Ishikawa (cell line): ENCODE measurements at regions not wholly inside any gene's neighbourhood (a gene's known extent, or its start where the extent isn't known, plus 50 kb on each side); places are given as distances from the start of the nearest gene placed in this dataset.
A peak's percentile ranks its signal among the peaks of the same experiment; 100 is the strongest.

Source experiments
- CEBPB ChIP-seq: IDR thresholded peaks from 2 replicates; pipeline ENCODE4 v1.6.1; 2012
- CREB1 ChIP-seq: IDR thresholded peaks from 2 replicates; pipeline ENCODE4 v1.6.1; 2012; ENCODE audit warnings: low read depth
- EGR1 ChIP-seq: IDR thresholded peaks from 2 replicates; pipeline ENCODE4 v1.6.1; 2012
- EP300 ChIP-seq: IDR thresholded peaks from 2 replicates; pipeline ENCODE4 v1.6.1; 2012; ENCODE audit warnings: borderline replicate concordance
- FOXM1 ChIP-seq: IDR thresholded peaks from 2 replicates; pipeline ENCODE4 v1.6.1; 2012; ENCODE audit warnings: low read depth, borderline replicate concordance
- MAX ChIP-seq: IDR thresholded peaks from 2 replicates; pipeline ENCODE4 v1.6.1; 2012
- NFIC ChIP-seq: IDR thresholded peaks from 2 replicates; pipeline ENCODE4 v1.6.1; 2012
- RAD21 ChIP-seq: IDR thresholded peaks from 2 replicates; pipeline ENCODE4 v1.6.1; 2012; ENCODE audit warnings: low read depth
- REST ChIP-seq: IDR thresholded peaks from 2 replicates; pipeline ENCODE4 v1.6.1; 2012; ENCODE audit warnings: low read depth, mild to moderate bottlenecking
- TAF1 ChIP-seq: IDR thresholded peaks from 2 replicates; pipeline ENCODE4 v1.6.1; 2012; ENCODE audit warnings: low read depth, mild to moderate bottlenecking
- TCF12 ChIP-seq: IDR thresholded peaks from 2 replicates; pipeline ENCODE4 v1.6.1; 2012; ENCODE audit warnings: low read depth
- TEAD4 ChIP-seq: IDR thresholded peaks from 2 replicates; pipeline ENCODE4 v1.6.1; 2012
- YY1 ChIP-seq: IDR thresholded peaks from 2 replicates; pipeline ENCODE4 v1.6.1; 2012; ENCODE audit warnings: low read depth
- ZBTB7A ChIP-seq: IDR thresholded peaks from 2 replicates; pipeline ENCODE4 v1.6.1; 2012; ENCODE audit warnings: low read depth
- TF ChIP-seq, protein P1 (sequence below): IDR thresholded peaks from 2 replicates; pipeline ENCODE4 v1.6.1; 2012

DNA sequence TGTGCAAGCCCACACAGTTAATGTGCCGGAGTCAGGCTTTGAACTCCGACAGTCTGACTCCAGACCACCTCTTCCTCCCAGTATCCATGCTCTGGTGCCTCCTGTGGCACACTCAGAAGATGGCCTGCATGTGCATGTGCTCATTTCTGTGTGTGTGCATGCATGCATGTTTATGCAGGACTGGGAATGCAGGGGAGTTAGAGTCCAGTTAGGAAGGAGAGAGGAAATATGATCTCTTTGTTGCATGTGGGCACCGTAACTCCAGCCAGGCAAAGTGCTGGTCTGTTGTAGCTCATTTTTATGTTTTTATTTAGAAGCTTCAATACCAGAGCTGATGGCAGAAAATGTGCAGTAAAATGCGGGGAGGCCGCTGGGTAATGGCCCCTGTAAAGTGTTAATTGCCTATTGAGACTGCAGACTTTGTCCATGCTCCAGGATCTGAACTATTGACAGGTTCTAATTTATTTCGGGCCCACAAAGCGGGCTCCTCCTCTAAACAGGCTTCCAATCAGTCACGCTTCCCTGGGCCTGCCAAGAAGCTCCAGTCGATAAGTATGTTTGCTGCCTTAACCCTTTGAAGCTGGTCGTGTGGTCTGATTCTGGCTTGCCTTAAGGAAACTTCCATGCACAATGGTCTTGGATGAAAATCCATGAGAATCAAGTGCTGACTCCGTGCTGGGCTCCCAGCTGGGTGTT is 248.3 kb downstream of the DHX35 start:
- TF ChIP-seq EGR1 = no peak
- no peak for TF ChIP-seq NFIC
- TF ChIP-seq, protein P1, sequence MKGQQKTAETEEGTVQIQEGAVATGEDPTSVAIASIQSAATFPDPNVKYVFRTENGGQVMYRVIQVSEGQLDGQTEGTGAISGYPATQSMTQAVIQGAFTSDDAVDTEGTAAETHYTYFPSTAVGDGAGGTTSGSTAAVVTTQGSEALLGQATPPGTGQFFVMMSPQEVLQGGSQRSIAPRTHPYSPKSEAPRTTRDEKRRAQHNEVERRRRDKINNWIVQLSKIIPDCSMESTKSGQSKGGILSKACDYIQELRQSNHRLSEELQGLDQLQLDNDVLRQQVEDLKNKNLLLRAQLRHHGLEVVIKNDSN = no peak
- TF ChIP-seq ZBTB7A = no peak
- TF ChIP-seq REST = no peak
- no peak for TF ChIP-seq YY1
- no peak for TF ChIP-seq TEAD4
- TF ChIP-seq RAD21 = no peak
- TF ChIP-seq CREB1 = no peak
- TF ChIP-seq TCF12 = no peak
- TF ChIP-seq TAF1 = no peak
- no peak for TF ChIP-seq FOXM1

DNA sequence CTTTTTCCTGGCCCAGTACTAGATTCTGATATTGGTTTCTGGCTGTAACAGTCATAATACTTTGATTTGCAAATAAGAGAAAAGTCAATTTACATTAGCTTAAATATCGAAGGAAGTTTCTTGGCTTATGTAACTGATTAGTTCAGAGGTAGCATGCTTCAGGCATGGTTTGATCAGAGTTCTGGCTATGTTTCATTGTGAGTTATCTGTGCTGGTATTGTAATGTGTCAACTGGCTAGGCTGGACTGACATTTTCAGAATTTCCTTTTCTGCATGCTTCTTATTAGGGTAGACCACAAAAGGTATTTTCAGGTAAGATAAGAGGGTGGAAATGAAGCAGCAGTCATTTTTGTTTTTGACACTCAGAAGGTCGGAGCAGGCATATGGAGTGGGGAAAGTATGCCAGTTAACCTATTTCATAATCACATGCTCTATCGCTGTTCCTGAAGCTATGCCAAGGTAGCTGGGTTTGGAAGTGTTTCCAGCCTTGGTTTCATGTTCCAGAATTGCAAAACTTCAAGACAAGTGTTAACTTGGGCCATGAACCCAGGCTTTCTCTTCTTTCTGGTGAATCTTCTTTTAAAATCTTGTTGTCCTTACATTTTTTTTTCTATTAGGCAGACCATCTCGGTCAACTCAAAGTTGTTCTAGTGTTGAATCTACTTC is 244.9 kb downstream of the DHX35 start:
- TF ChIP-seq YY1 = no peak
- TF ChIP-seq TCF12 = no peak
- no peak for TF ChIP-seq CREB1
- TF ChIP-seq, protein P1 = no peak
- no peak for TF ChIP-seq CEBPB
- TF ChIP-seq NFIC = no peak
- TF ChIP-seq EGR1 = no peak
- no peak for TF ChIP-seq REST
- no peak for TF ChIP-seq EP300
- no peak for TF ChIP-seq TAF1
- no peak for TF ChIP-seq MAX
- no peak for TF ChIP-seq ZBTB7A

DNA sequence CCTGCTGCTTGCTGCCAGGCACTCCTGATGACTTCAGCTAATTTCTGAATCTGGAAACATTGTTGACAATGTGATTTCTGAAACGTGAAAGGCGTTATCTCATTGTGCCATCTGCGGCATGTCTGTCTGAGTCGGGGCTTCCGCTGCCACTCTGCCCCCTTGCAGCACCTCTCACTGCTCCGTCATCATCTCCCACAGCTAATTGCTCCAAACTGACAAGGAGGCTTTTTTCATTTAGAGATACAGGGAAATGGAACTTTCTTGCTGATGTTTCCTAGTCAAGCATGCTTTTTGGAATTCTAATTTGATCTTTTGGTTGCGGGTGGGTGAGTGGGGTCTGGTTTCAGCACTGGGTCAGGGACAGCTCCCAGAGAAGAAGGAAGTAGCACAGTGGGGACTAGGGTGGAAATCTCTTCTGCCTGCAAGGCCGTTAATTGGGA is 233.5 kb downstream of the DHX35 start:
- TF ChIP-seq EP300 (no peak), MAX (no peak), REST (peak; percentile 83), YY1 (no peak), EGR1 (no peak), TCF12 (no peak)

- TF ChIP-seq TCF12 (no peak), ZBTB7A (no peak)
These were observed 228.8 kb downstream of the DHX35 start for GRCh38 chr20:39190666-39191570.
